ENCODE measurements at regions not wholly inside any gene's neighbourhood (a gene's known extent, or its start where the extent isn't known, plus 50 kb on each side); places are given as distances from the start of the nearest gene placed in this dataset.

- H3K27ac ChIP-seq, result no peak overlapping the region
- peaks cover 0 to 5% (median 0%) of the 10 kb centered on the region in 11 experiments; a peak in 1 of 22 replicates for H3K9me3 ChIP-seq (replicated peaks in 1 of 11)
- H3K27me3 ChIP-seq, result no peaks in the 10 kb centered on the region
- H3K4me2 ChIP-seq, result no peak overlapping the region
- peaks cover 0 to 7% (median 0%) of the 10 kb centered on the region in 10 experiments; a peak in 1 of 20 replicates for H3K4me1 ChIP-seq
- no peaks in the 10 kb centered on the region for H4K20me1 ChIP-seq
- no peak for TF ChIP-seq Cebpa-rat (IDR thresholded peaks at IDR 0.05)
- no peak overlapping the region for H3K9ac ChIP-seq
- no peaks in the 10 kb centered on the region for H3K36me3 ChIP-seq
- H3K4me3 ChIP-seq, result no peak overlapping the region
These were observed 50.1 kb upstream of the EFEMP1 start for GRCh38 chr2:55973673-55974072.

- Histone ChIP-seq H3K36me3 (no peaks in the 10 kb centered on the region), H3K27me3 (no peaks in the 10 kb centered on the region), H3K9ac (no peak overlapping the region), H3K4me2 (no peak overlapping the region), H4K20me1 (no peaks in the 10 kb centered on the region), H3K9me3 (replicated peaks in 1 of 11) (peaks cover 0 to 17% (median 9%) of the 10 kb centered on the region in 11 experiments; a peak in 11 of 22 replicates), H3K27ac (no peak overlapping the region), H3K4me1 (no peaks in the 10 kb centered on the region), H3K4me3 (no peak overlapping the region)
- TF ChIP-seq Cebpa-rat (IDR thresholded peaks at IDR 0.05), result no peak
These were observed 53.1 kb upstream of the EFEMP1 start for GRCh38 chr2:55976681-55977080.

- Histone ChIP-seq H3K9me3 (replicated peaks in 1 of 11) (peaks cover 0 to 4% (median 0%) of the 10 kb centered on the region in 11 experiments; a peak in 3 of 22 replicates), H3K4me2 (peak overlapping the region; percentile 41 to 81 (median 64)), H3K36me3 (no peaks in the 10 kb centered on the region), H3K27me3 (no peaks in the 10 kb centered on the region), H3K4me1 (peaks cover 17 to 33% (median 26%) of the 10 kb centered on the region in 10 experiments), H4K20me1 (no peaks in the 10 kb centered on the region), H3K27ac (peak overlapping the region in 3 of 11 experiments; percentile 10 to 21 (median 18); a peak in 2 of 22 replicates), H3K9ac (no peak overlapping the region), H3K4me3 (no peak overlapping the region)
- no peak for TF ChIP-seq Cebpa-rat (IDR thresholded peaks at IDR 0.05)
These were observed 61.8 kb upstream of the EFEMP1 start for GRCh38 chr2:55985406-55985805.

- TF ChIP-seq Cebpa-rat (IDR thresholded peaks at IDR 0.05), result no peak
- no peaks in the 10 kb centered on the region for H3K9me3 ChIP-seq (replicated peaks in 1 of 11)
- peaks cover 17 to 33% (median 26%) of the 10 kb centered on the region in 10 experiments for H3K4me1 ChIP-seq
- H3K4me3 ChIP-seq, result no peak overlapping the region
- peak overlapping the region in 3 of 11 experiments; percentile 10 to 21 (median 18); a peak in 2 of 22 replicates for H3K27ac ChIP-seq
- peak overlapping the region; percentile 41 to 81 (median 64) for H3K4me2 ChIP-seq
- no peak overlapping the region for H3K9ac ChIP-seq
- H3K36me3 ChIP-seq, result no peaks in the 10 kb centered on the region
- H3K27me3 ChIP-seq, result no peaks in the 10 kb centered on the region
- H4K20me1 ChIP-seq, result no peaks in the 10 kb centered on the region
These were observed 62.4 kb upstream of the EFEMP1 start for GRCh38 chr2:55986001-55986400.

GRCh38 chr2:55986700-55987440 is 63.3 kb upstream of the EFEMP1 start:
- no peaks in the 10 kb centered on the region for H3K27me3 ChIP-seq
- no peak for TF ChIP-seq Cebpa-rat (IDR thresholded peaks at IDR 0.05)
- peaks cover 17 to 33% (median 26%) of the 10 kb centered on the region in 10 experiments for H3K4me1 ChIP-seq
- no peak overlapping the region for H3K4me3 ChIP-seq
- no peak overlapping the region for H3K9ac ChIP-seq
- no peaks in the 10 kb centered on the region for H3K36me3 ChIP-seq
- H3K27ac ChIP-seq, result no peak overlapping the region
- H3K9me3 ChIP-seq (replicated peaks in 1 of 11), result no peaks in the 10 kb centered on the region
- H4K20me1 ChIP-seq, result no peaks in the 10 kb centered on the region
- H3K4me2 ChIP-seq, result peak overlapping the region in 5 of 11 experiments; percentile 2 to 64 (median 10); a peak in 7 of 22 replicates

GRCh38 chr2:55989405-55989804 is 65.8 kb upstream of the EFEMP1 start:
- no peak for TF ChIP-seq Cebpa-rat (IDR thresholded peaks at IDR 0.05)

GRCh38 chr2:55992455-55992854 is 68.9 kb upstream of the EFEMP1 start:
- Histone ChIP-seq H3K36me3 (no peaks in the 10 kb centered on the region), H3K4me1 (peaks cover 0 to 3% (median 0%) of the 10 kb centered on the region in 10 experiments; a peak in 4 of 20 replicates), H4K20me1 (no peaks in the 10 kb centered on the region), H3K27ac (no peak overlapping the region), H3K4me2 (no peak overlapping the region), H3K9me3 (replicated peaks in 1 of 11) (no peaks in the 10 kb centered on the region; a peak in 1 of 22 replicates), H3K9ac (no peak overlapping the region), H3K4me3 (no peak overlapping the region), H3K27me3 (no peaks in the 10 kb centered on the region)
- no peak for TF ChIP-seq Cebpa-rat (IDR thresholded peaks at IDR 0.05)

More at GRCh38 chr2:55989405-55989804, 65.8 kb upstream of the EFEMP1 start:
- Histone ChIP-seq H3K4me3 (no peak overlapping the region), H3K4me2 (no peak overlapping the region), H3K27me3 (no peaks in the 10 kb centered on the region), H3K9ac (no peak overlapping the region), H3K36me3 (no peaks in the 10 kb centered on the region), H3K4me1 (peaks cover 17 to 33% (median 26%) of the 10 kb centered on the region in 10 experiments), H3K27ac (no peak overlapping the region), H3K9me3 (replicated peaks in 1 of 11) (no peaks in the 10 kb centered on the region), H4K20me1 (no peaks in the 10 kb centered on the region)

GRCh38 chr2:55993685-55994084 is 70.1 kb upstream of the EFEMP1 start:
- Histone ChIP-seq H3K4me1 (no peaks in the 10 kb centered on the region), H3K4me2 (no peak overlapping the region), H3K36me3 (no peaks in the 10 kb centered on the region), H3K4me3 (no peak overlapping the region), H3K9ac (no peak overlapping the region), H4K20me1 (no peaks in the 10 kb centered on the region), H3K27me3 (no peaks in the 10 kb centered on the region), H3K27ac (no peak overlapping the region), H3K9me3 (replicated peaks in 1 of 11) (no peaks in the 10 kb centered on the region; a peak in 1 of 22 replicates)
- TF ChIP-seq Cebpa-rat (IDR thresholded peaks at IDR 0.05), result no peak

- Histone ChIP-seq H3K4me2 (no peak overlapping the region), H3K27me3 (no peaks in the 10 kb centered on the region), H3K4me3 (no peak overlapping the region), H3K36me3 (no peaks in the 10 kb centered on the region), H3K9ac (no peak overlapping the region), H3K9me3 (replicated peaks in 1 of 11) (no peaks in the 10 kb centered on the region; a peak in 1 of 22 replicates), H3K4me1 (no peaks in the 10 kb centered on the region), H3K27ac (no peak overlapping the region), H4K20me1 (no peaks in the 10 kb centered on the region)
- no peak for TF ChIP-seq Cebpa-rat (IDR thresholded peaks at IDR 0.05)
These were observed 71.6 kb upstream of the EFEMP1 start for GRCh38 chr2:55995211-55995610.

- TF ChIP-seq Cebpa-rat (IDR thresholded peaks at IDR 0.05), result no peak
- Histone ChIP-seq H4K20me1 (no peaks in the 10 kb centered on the region), H3K4me2 (no peak overlapping the region), H3K9ac (no peak overlapping the region), H3K9me3 (replicated peaks in 1 of 11) (no peaks in the 10 kb centered on the region; a peak in 1 of 22 replicates), H3K27ac (no peak overlapping the region), H3K4me1 (no peaks in the 10 kb centered on the region; a peak in 1 of 20 replicates), H3K4me3 (no peak overlapping the region), H3K27me3 (no peaks in the 10 kb centered on the region), H3K36me3 (no peaks in the 10 kb centered on the region)
These were observed 72.3 kb upstream of the EFEMP1 start for GRCh38 chr2:55995902-55996301.
